NT2/D1 (cell line): ENCODE measurements at regions not wholly inside any gene's neighbourhood (a gene's known extent, or its start where the extent isn't known, plus 50 kb on each side); places are given as distances from the start of the nearest gene placed in this dataset.

ENCODE experiments used
- YY1 ChIP-seq: IDR thresholded peaks from 2 replicates; pipeline ENCODE4 v1.6.1; 2011; ENCODE audit not compliant: insufficient read length, insufficient read depth
- ZNF274 ChIP-seq: IDR thresholded peaks from 2 replicates; pipeline ENCODE4 v1.6.1; 2011; ENCODE audit warnings: mild to moderate bottlenecking, low read depth, low read length

DNA sequence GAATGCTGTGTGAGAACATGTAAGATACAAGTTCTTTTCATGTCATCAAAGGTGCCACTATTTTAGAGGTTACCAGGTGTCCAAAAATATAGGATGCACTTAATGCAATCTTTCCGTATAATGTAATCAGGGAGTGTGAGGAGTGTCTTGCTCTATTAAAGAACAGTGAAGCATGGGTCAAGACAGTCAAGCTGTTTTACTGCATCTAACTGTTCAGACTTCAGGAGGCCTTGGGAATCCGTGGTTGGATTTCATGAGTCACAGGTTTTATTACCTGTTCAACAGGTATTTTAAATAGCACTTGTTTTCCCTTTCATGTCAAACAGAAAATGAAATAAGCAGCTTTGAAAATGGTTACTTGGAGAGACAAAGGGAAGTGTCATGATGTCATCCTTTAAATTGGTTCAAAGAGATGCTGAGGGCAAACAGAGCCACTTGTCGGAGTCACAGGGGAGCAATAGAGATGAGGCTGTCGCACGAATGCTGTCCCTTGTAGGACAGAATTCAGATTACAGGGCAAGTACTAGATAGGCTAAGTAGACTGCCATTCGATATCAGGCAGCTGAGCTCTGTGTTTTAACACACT, 621.5 kb downstream of the QKI start:
- TF ChIP-seq ZNF274 (no peak), YY1 (no peak)
